ENCODE measurements at regions not wholly inside any gene's neighbourhood (a gene's known extent, or its start where the extent isn't known, plus 50 kb on each side); places are given as distances from the start of the nearest gene placed in this dataset.

GRCh38 chr9:121556082-121556481, 56.4 kb upstream of the GGTA1 start:
- H3K27ac ChIP-seq (ENCODE audit: low read depth in 1 of 2, low read length in 2 of 2), result no peak overlapping the region
- no peaks in the 10 kb centered on the region for H3K9me3 ChIP-seq (ENCODE audit: control insufficient read depth in 4 of 4, low read length in 3 of 4)
- peaks cover 0 to 13% (median 8%) of the 10 kb centered on the region in 4 donors for H3K4me1 ChIP-seq (ENCODE audit: control insufficient read depth in 4 of 4, insufficient read depth in 4 of 4, low read length in 3 of 4)
- no peaks in the 10 kb centered on the region for H3K27me3 ChIP-seq (ENCODE audit: control insufficient read depth in 4 of 4, insufficient read depth in 4 of 4, low read length in 3 of 4)
- DNase-seq (ENCODE audit: low spot score), result no peak
- no peaks in the 10 kb centered on the region for H3K36me3 ChIP-seq (ENCODE audit: control insufficient read depth in 4 of 4, insufficient read depth in 3 of 4, low read depth in 1 of 4, low read length in 3 of 4)
- TF ChIP-seq YY1 (IDR thresholded peaks at IDR 0.05) (no peak), MAX (IDR thresholded peaks at IDR 0.05) (no peak), CTCF (IDR thresholded peaks at IDR 0.05; ENCODE audit: low read depth, low read length, missing input control) (no peak), TAF1 (conservative IDR thresholded peaks at IDR 0.05) (no peak), HNF4G (IDR thresholded peaks at IDR 0.05) (no peak), RXRA (IDR thresholded peaks at IDR 0.05) (no peak), EGR1 (IDR thresholded peaks at IDR 0.05; ENCODE audit: low read depth in 2 of 2) (no peak), NR2F2 (IDR thresholded peaks at IDR 0.05) (no peak), FOXA2 (IDR thresholded peaks at IDR 0.05) (no peak), REST (IDR thresholded peaks at IDR 0.05) (no peak), JUND (IDR thresholded peaks at IDR 0.05) (no peak), RAD21 (IDR thresholded peaks at IDR 0.05) (no peak)
- WGBS, result 98% methylated on average over 3 of the region's 3 CpGs
- H3K4me3 ChIP-seq (ENCODE audit: low read depth in 1 of 3, low read length in 3 of 3), result no peak overlapping the region
- H3K9ac ChIP-seq (ENCODE audit: low read depth in 1 of 2, low read length in 2 of 2), result no peak overlapping the region

GRCh38 chr9:121556580-121556979, 56.9 kb upstream of the GGTA1 start:
- Histone ChIP-seq H3K36me3 (ENCODE audit: control insufficient read depth in 4 of 4, insufficient read depth in 3 of 4, low read depth in 1 of 4, low read length in 3 of 4) (no peaks in the 10 kb centered on the region), H3K9me3 (ENCODE audit: control insufficient read depth in 4 of 4, low read length in 3 of 4) (no peaks in the 10 kb centered on the region), H3K27ac (ENCODE audit: low read depth in 1 of 2, low read length in 2 of 2) (peak overlapping the region in 1 of 2 donors; percentile 54), H3K27me3 (ENCODE audit: control insufficient read depth in 4 of 4, insufficient read depth in 4 of 4, low read length in 3 of 4) (no peaks in the 10 kb centered on the region), H3K4me3 (ENCODE audit: low read depth in 1 of 3, low read length in 3 of 3) (no peak overlapping the region), H3K4me1 (ENCODE audit: control insufficient read depth in 4 of 4, insufficient read depth in 4 of 4, low read length in 3 of 4) (peaks cover 0 to 13% (median 8%) of the 10 kb centered on the region in 4 donors), H3K9ac (ENCODE audit: low read depth in 1 of 2, low read length in 2 of 2) (no peak overlapping the region)
- WGBS, result 21% methylated on average over 5 of the region's 5 CpGs
- no peak for TF ChIP-seq SP1 (IDR thresholded peaks at IDR 0.05)
- no peak for TF ChIP-seq RAD21 (IDR thresholded peaks at IDR 0.05)
- TF ChIP-seq FOXA1 (IDR thresholded peaks at IDR 0.05), result no peak
- TF ChIP-seq HNF4G (IDR thresholded peaks at IDR 0.05), result no peak
- TF ChIP-seq RXRA (IDR thresholded peaks at IDR 0.05), result no peak
- TF ChIP-seq CTCF (IDR thresholded peaks at IDR 0.05; ENCODE audit: low read depth, low read length, missing input control), result no peak
- TF ChIP-seq HNF4A (conservative IDR thresholded peaks at IDR 0.05), result no peak
- no peak for TF ChIP-seq TAF1 (conservative IDR thresholded peaks at IDR 0.05)
- TF ChIP-seq EGR1 (IDR thresholded peaks at IDR 0.05; ENCODE audit: low read depth in 2 of 2), result no peak
- no peak for TF ChIP-seq ZBTB33 (IDR thresholded peaks at IDR 0.05)
- no peak for DNase-seq (ENCODE audit: low spot score)

Data from liver (tissue), 8 donors.